Keratinocyte (primary cell): ENCODE measurements at regions not wholly inside any gene's neighbourhood (a gene's known extent, or its start where the extent isn't known, plus 50 kb on each side); places are given as distances from the start of the nearest gene placed in this dataset.

Source experiments
- CTCF ChIP-seq, 3 experiments: IDR thresholded peaks in 1 of 3; conservative IDR thresholded peaks in 1 of 3; optimal IDR thresholded peaks in 1 of 3; 2 replicates in 2 of 3; 3 replicates in 1 of 3; pipeline versions ENCODE3 to v1.5.1; 2011; ENCODE audit warnings: low read length in 3 of 3, mild to moderate bottlenecking in 3 of 3, moderate library complexity in 2 of 3, control low read depth in 1 of 3, inconsistent platforms in 1 of 3; ENCODE audit not compliant: insufficient read depth in 2 of 3; ENCODE audit errors: extremely low read depth in 1 of 3
- EZH2 ChIP-seq: IDR thresholded peaks from one replicate; pipeline ENCODE4 v1.6.1; 2012; ENCODE audit warnings: inconsistent platforms, mild to moderate bottlenecking, low read length, moderate library complexity

GRCh38 chr9:19527663-19528062 lies 118.9 kb downstream of the ACER2 start:
- TF ChIP-seq CTCF (optimal IDR thresholded peaks at IDR 0.05 in 1 of 3, IDR thresholded peaks at IDR 0.05 in 1 of 3, conservative IDR thresholded peaks at IDR 0.05 in 1 of 3; ENCODE audit: extremely low read depth in 1 of 3, insufficient read depth in 2 of 3, low read length in 3 of 3), result no peak
- TF ChIP-seq EZH2, result no peak
